Trophoblast cell (in vitro differentiated cells and primary cell): ENCODE measurements at regions not wholly inside any gene's neighbourhood (a gene's known extent, or its start where the extent isn't known, plus 50 kb on each side); places are given as distances from the start of the nearest gene placed in this dataset.
"Not testable (repeated sequence)": the region's sequence is repeated elsewhere in the genome, so short reads cannot be mapped to it uniquely, and the experiment has no call there.

Experiments used
- DNase-seq, 2 donors: peaks; one replicate each; pipeline ENCODE4 v3.0.0-alpha.2; 2016
- H2AFZ ChIP-seq: 2 replicates; pipeline ENCODE4 v1.6.1; 2013; ENCODE audit warnings: low read length, moderate library complexity, mild to moderate bottlenecking; ENCODE audit not compliant: insufficient read depth, poor library complexity
- H2AK5ac ChIP-seq: 2 replicates; pipeline ENCODE4 v1.6.1; 2013; ENCODE audit warnings: mild to moderate bottlenecking, low read length
- H2BK120ac ChIP-seq: 2 replicates; pipeline ENCODE4 v1.6.1; 2013; ENCODE audit warnings: low read length, mild to moderate bottlenecking, moderate library complexity; ENCODE audit not compliant: insufficient read depth, poor library complexity
- H2BK12ac ChIP-seq: 2 replicates; pipeline ENCODE4 v1.6.1; 2013; ENCODE audit warnings: mild to moderate bottlenecking, low read length, moderate library complexity
- H2BK5ac ChIP-seq: 2 replicates; pipeline ENCODE4 v1.6.1; 2013; ENCODE audit warnings: low read length, low read depth, moderate library complexity, mild to moderate bottlenecking; ENCODE audit not compliant: poor library complexity
- H3K14ac ChIP-seq: 2 replicates; pipeline ENCODE4 v1.6.1; 2013; ENCODE audit warnings: mild to moderate bottlenecking, low read length
- H3K18ac ChIP-seq: 2 replicates; pipeline ENCODE4 v1.6.1; 2013; ENCODE audit warnings: mild to moderate bottlenecking, low read length
- H3K23ac ChIP-seq: 2 replicates; pipeline ENCODE4 v1.6.1; 2013; ENCODE audit warnings: low read length
- H3K27ac ChIP-seq: 2 replicates; pipeline ENCODE4 v1.5.1; 2013; ENCODE audit warnings: low read depth, mild to moderate bottlenecking, inconsistent platforms, low read length, moderate library complexity
- H3K27me3 ChIP-seq: 2 replicates; pipeline ENCODE4 v1.6.1; 2013; ENCODE audit warnings: inconsistent platforms, mild to moderate bottlenecking, low read length, moderate library complexity; ENCODE audit not compliant: insufficient read depth
- H3K36me3 ChIP-seq, 2 experiments: 1 replicate in 1 of 2; 2 replicates in 1 of 2; pipeline ENCODE4 v1.6.1; 2013; ENCODE audit warnings: low read length in 2 of 2, mild to moderate bottlenecking in 2 of 2, moderate library complexity in 1 of 2; ENCODE audit not compliant: insufficient read depth in 2 of 2, control insufficient read depth in 1 of 2
- H3K4ac ChIP-seq: 2 replicates; pipeline ENCODE4 v1.6.1; 2013; ENCODE audit warnings: low read depth, mild to moderate bottlenecking, low read length, moderate library complexity
- H3K4me1 ChIP-seq, 2 experiments: 1 replicate in 1 of 2; 2 replicates in 1 of 2; pipeline ENCODE4 v1.6.1; 2013; ENCODE audit warnings: low read length in 2 of 2, mild to moderate bottlenecking in 2 of 2, moderate library complexity in 1 of 2; ENCODE audit not compliant: insufficient read depth in 2 of 2, control insufficient read depth in 1 of 2
- H3K4me2 ChIP-seq: 2 replicates; pipeline ENCODE4 v1.6.1; 2013; ENCODE audit warnings: inconsistent platforms, mild to moderate bottlenecking, low read length, moderate library complexity
- H3K4me3 ChIP-seq: 2 replicates; pipeline ENCODE4 v1.5.1; 2013; ENCODE audit warnings: mild to moderate bottlenecking, low read depth, low read length, inconsistent platforms
- H3K79me1 ChIP-seq: one replicate; pipeline ENCODE4 v1.6.1; 2013; ENCODE audit warnings: low read length
- H3K79me2 ChIP-seq: 2 replicates; pipeline ENCODE4 v1.6.1; 2013; ENCODE audit warnings: low read length, mild to moderate bottlenecking; ENCODE audit not compliant: control insufficient read depth, insufficient read depth, poor library complexity
- H3K9ac ChIP-seq: 2 replicates; pipeline ENCODE4 v1.6.1; 2013; ENCODE audit warnings: mild to moderate bottlenecking, low read length
- H3K9me3 ChIP-seq: 2 replicates; pipeline ENCODE4 v1.6.1; 2013; ENCODE audit warnings: low read depth, mild to moderate bottlenecking, control low read depth, inconsistent platforms, low read length; ENCODE audit not compliant: insufficient read depth
- H4K12ac ChIP-seq: 2 replicates; pipeline ENCODE4 v1.6.1; 2013; ENCODE audit warnings: low read depth, mild to moderate bottlenecking, low read length, moderate library complexity
- H4K8ac ChIP-seq: 2 replicates; pipeline ENCODE4 v1.6.1; 2013; ENCODE audit warnings: low read depth, mild to moderate bottlenecking, low read length, moderate library complexity
- H4K91ac ChIP-seq: one replicate; pipeline ENCODE4 v1.6.1; 2013; ENCODE audit warnings: low read depth, mild to moderate bottlenecking, low read length, moderate library complexity
- WGBS: extraction: QIAGEN DNeasy Blood & Tissue Kit; methylation state at CpG from one replicate; pipeline ENCODE4 v1.1.7; 2013; ENCODE audit warnings: missing lambda C conversion rate; ENCODE audit not compliant: insufficient read length, insufficient coverage; ENCODE audit errors: extremely low coverage; 5-methylcytosine and 5-hydroxymethylcytosine counted together

DNA sequence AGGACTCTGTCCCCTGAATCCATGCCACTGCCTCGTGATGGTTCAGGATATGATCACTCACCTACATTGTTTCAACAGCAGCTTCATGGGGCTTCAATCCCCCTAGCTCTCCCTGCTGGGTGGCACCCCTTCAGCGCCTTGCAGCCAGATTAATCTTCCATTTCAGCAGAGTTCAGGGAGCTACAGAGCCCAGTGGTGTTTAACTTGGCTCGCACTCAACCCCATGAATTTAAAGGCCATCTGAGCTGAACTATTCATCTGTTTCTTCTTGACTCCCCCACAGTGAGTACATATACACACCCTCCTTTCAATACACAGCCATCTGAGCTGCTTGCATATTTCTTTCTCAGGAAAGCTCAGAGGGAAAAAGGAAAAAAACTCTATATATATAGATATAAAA, 202.8 kb upstream of the C16orf82 start:
- Histone ChIP-seq H3K14ac (no peak overlapping the region), H3K27ac (no peak overlapping the region), H3K27me3 (no peaks in the 10 kb centered on the region), H3K4me3 (no peak overlapping the region), H2BK12ac (no peak overlapping the region), H2AK5ac (no peak overlapping the region), H3K36me3 (no peaks in the 10 kb centered on the region), H3K9me3 (peaks cover 6% of the 10 kb centered on the region), H3K23ac (no peak overlapping the region), H3K4ac (no peak overlapping the region), H3K4me2 (no peak overlapping the region), H2AFZ (no peak overlapping the region), H3K79me1 (no peaks in the 10 kb centered on the region), H3K79me2 (no peaks in the 10 kb centered on the region), H3K9ac (no peak overlapping the region), H2BK5ac (no peak overlapping the region), H4K12ac (no peak overlapping the region), H3K18ac (no peak overlapping the region), H3K4me1 (no peaks in the 10 kb centered on the region), H4K8ac (no peak overlapping the region), H4K91ac (no peak overlapping the region), H2BK120ac (no peak overlapping the region)
- no peak for DNase-seq
- no CpG with 5 or more reads among the region's 3 CpGs for WGBS

DNA sequence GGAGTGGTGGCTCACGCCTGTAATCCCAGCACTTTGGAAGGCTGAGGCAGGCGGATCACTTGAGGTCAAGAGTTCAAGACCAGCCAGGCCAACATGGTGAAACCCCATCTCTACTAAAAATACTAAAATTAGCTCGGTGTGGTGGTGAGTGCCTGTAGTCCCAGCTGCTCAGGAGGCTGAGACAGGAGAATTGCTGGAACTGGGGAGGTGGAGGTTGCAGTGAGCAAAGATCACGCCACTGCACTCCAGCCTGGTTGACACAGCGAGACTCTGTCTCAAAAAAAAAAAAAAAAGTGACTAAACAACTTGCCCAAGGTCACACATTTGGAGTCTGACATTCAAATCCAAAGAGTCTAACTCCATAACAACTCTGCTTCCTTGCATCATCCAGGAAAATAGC, 192.4 kb upstream of the C16orf82 start:
- no CpG with 5 or more reads among the region's 5 CpGs for WGBS
- not testable (repeated sequence) for H2BK12ac ChIP-seq, H2BK120ac ChIP-seq, H3K27me3 ChIP-seq, H2AFZ ChIP-seq, H3K79me1 ChIP-seq, H3K27ac ChIP-seq, H3K4me2 ChIP-seq, H4K12ac ChIP-seq, H3K4ac ChIP-seq, H4K91ac ChIP-seq, H2AK5ac ChIP-seq, H3K14ac ChIP-seq, H3K9me3 ChIP-seq, H3K18ac ChIP-seq, H3K23ac ChIP-seq, DNase-seq, H3K79me2 ChIP-seq, H4K8ac ChIP-seq, H3K9ac ChIP-seq, H3K4me3 ChIP-seq, H3K36me3 ChIP-seq, H3K4me1 ChIP-seq, H2BK5ac ChIP-seq

DNA sequence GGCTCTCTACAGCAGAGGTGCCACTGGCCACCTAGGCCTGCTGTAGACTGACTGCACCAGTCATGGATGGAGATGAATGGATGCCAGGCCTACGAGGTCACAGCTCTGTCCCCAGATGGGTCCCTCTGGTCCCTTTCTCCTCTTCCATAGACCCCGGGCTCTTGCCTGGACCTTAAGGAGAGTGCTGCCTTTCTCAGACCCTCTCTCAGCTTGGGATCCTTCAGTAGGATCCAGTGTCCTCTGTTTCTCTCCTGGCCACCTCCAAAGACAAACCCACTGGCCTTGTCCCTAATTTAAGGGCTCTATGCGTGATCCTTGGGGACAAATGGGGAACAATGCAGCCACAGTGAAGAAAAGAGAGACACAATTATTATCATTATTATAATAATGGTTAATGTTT, 189.3 kb upstream of the C16orf82 start:
- Histone ChIP-seq H3K4me3 (no peak overlapping the region), H4K12ac (no peak overlapping the region), H3K18ac (no peak overlapping the region), H3K36me3 (no peaks in the 10 kb centered on the region), H3K9ac (no peak overlapping the region), H2AK5ac (no peak overlapping the region), H3K79me1 (no peaks in the 10 kb centered on the region), H3K23ac (no peak overlapping the region), H2BK12ac (no peak overlapping the region), H3K14ac (no peak overlapping the region), H3K4ac (no peak overlapping the region), H3K79me2 (no peaks in the 10 kb centered on the region), H3K4me2 (no peak overlapping the region), H3K27me3 (no peaks in the 10 kb centered on the region), H4K8ac (no peak overlapping the region), H4K91ac (no peak overlapping the region), H3K27ac (no peak overlapping the region), H3K9me3 (peaks cover 2% of the 10 kb centered on the region), H2BK5ac (no peak overlapping the region), H3K4me1 (no peaks in the 10 kb centered on the region), H2BK120ac (no peak overlapping the region), H2AFZ (no peak overlapping the region)
- no peak for DNase-seq
- WGBS = no CpG with 5 or more reads among the region's 3 CpGs

- Histone ChIP-seq H2BK12ac (no peak overlapping the region), H3K4ac (no peak overlapping the region), H3K36me3 (no peaks in the 10 kb centered on the region), H3K27ac (no peak overlapping the region), H4K91ac (no peak overlapping the region), H3K9me3 (no peaks in the 10 kb centered on the region), H4K12ac (no peak overlapping the region), H3K4me3 (no peak overlapping the region), H2BK5ac (no peak overlapping the region), H3K79me1 (no peaks in the 10 kb centered on the region), H3K4me2 (no peak overlapping the region), H3K23ac (no peak overlapping the region), H2AFZ (no peak overlapping the region), H2AK5ac (no peak overlapping the region), H3K27me3 (no peaks in the 10 kb centered on the region), H2BK120ac (no peak overlapping the region), H3K9ac (no peak overlapping the region), H3K4me1 (no peaks in the 10 kb centered on the region), H3K18ac (no peak overlapping the region), H3K79me2 (no peaks in the 10 kb centered on the region), H3K14ac (no peak overlapping the region), H4K8ac (no peak overlapping the region)
- DNase-seq = no peak
- WGBS = no CpG with 5 or more reads among the region's 1 CpG
These were observed 181.1 kb upstream of the C16orf82 start for GRCh38 chr16:26885674-26886073.
